ENCODE measurements at regions not wholly inside any gene's neighbourhood (a gene's known extent, or its start where the extent isn't known, plus 50 kb on each side); places are given as distances from the start of the nearest gene placed in this dataset.

DNA sequence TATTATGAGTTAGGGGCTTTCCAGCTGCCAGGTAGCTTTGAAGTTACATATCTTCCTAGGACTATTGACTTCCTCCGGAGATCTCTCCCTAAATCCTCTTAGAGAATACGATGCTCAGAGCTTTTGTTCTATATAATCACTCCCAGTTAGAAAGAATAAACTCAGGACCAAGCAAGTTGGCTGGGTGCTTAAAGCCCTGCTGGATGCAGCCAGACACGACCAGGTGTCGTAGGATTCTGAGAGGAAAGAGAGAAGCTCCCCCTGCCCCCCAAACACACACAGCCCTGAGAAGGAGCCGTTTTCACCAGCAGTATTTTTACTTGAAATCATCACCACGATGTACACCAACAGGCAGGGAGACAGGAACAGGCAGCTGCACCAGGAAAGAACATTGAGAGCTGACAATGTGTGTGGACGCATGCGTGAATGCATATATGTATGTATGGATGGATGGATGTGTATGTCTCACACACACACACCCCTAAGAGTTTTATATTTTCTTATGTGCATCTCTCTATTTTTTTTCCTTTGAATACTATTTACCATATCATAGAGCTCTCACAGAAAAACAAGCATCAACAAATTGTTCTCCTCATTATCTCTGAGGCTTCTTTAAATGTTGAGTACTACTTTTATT lies 382.6 kb downstream of the EPHA4 start:
- in situ Hi-C loops (cut with MboI; ENCODE audit: low pct_unique_long_range_greater_than_20kb, low sequenced_read_pairs, unreplicated experiment), result no loop called here
- TF ChIP-seq, protein P1, sequence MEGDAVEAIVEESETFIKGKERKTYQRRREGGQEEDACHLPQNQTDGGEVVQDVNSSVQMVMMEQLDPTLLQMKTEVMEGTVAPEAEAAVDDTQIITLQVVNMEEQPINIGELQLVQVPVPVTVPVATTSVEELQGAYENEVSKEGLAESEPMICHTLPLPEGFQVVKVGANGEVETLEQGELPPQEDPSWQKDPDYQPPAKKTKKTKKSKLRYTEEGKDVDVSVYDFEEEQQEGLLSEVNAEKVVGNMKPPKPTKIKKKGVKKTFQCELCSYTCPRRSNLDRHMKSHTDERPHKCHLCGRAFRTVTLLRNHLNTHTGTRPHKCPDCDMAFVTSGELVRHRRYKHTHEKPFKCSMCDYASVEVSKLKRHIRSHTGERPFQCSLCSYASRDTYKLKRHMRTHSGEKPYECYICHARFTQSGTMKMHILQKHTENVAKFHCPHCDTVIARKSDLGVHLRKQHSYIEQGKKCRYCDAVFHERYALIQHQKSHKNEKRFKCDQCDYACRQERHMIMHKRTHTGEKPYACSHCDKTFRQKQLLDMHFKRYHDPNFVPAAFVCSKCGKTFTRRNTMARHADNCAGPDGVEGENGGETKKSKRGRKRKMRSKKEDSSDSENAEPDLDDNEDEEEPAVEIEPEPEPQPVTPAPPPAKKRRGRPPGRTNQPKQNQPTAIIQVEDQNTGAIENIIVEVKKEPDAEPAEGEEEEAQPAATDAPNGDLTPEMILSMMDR (IDR thresholded peaks at IDR 0.05; ENCODE audit: extremely low read depth, insufficient read depth, missing control alignments), result no peak
- no peak for DNase-seq (ENCODE audit: low spot score)

- DNase-seq (ENCODE audit: low spot score), result no peak
- TF ChIP-seq, protein P1 (IDR thresholded peaks at IDR 0.05; ENCODE audit: extremely low read depth, insufficient read depth, missing control alignments), result no peak
- in situ Hi-C loops (cut with MboI; ENCODE audit: low pct_unique_long_range_greater_than_20kb, low sequenced_read_pairs, unreplicated experiment), result no loop called here
Measured at GRCh38 chr2:221195829-221196228, 376.3 kb downstream of the EPHA4 start.

DNA sequence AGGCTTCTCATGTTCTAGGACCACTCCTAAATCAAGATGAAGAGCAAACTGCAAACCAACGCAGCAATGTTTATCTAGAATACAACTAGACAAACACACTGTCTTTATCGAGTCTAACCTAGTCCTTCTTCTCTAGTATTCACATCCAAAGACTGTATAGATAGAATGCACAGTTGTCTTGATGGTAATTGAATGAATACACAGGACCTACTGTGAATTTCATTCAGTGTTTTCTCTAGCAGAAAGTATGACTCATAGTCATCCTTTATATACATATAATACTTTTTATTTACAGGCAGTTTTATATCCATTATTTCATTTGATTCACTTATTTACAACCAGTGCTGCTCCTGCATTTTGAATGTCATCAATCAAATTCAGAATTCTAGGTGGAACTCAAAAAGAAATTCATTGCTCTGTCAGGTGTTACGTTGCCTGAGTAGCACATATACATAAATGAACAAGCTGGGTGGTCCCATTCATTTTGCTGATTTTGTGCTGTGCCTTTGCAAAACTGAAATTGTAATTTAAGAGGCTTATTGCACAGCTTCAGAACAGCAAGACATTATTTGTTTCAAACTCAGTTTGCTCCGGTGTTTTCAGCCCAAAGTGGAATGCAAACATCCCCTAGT lies 374.8 kb downstream of the EPHA4 start:
- in situ Hi-C loops (cut with MboI; ENCODE audit: low pct_unique_long_range_greater_than_20kb, low sequenced_read_pairs, unreplicated experiment), result no loop called here
- no peak for DNase-seq (ENCODE audit: low spot score)
- TF ChIP-seq, protein P1 (IDR thresholded peaks at IDR 0.05; ENCODE audit: extremely low read depth, insufficient read depth, missing control alignments), result no peak

- in situ Hi-C loops (cut with MboI; ENCODE audit: low pct_unique_long_range_greater_than_20kb, low sequenced_read_pairs, unreplicated experiment), result no loop called here
- DNase-seq (ENCODE audit: low spot score), result no peak
- TF ChIP-seq, protein P1 (IDR thresholded peaks at IDR 0.05; ENCODE audit: extremely low read depth, insufficient read depth, missing control alignments), result no peak
Measured at GRCh38 chr2:221198309-221198708, 373.8 kb downstream of the EPHA4 start.

- no peak for DNase-seq (ENCODE audit: low spot score)
- in situ Hi-C loops (cut with MboI; ENCODE audit: low pct_unique_long_range_greater_than_20kb, low sequenced_read_pairs, unreplicated experiment), result no loop called here
- TF ChIP-seq, protein P1 (IDR thresholded peaks at IDR 0.05; ENCODE audit: extremely low read depth, insufficient read depth, missing control alignments), result no peak
Measured at GRCh38 chr2:221200184-221200839, 371.8 kb downstream of the EPHA4 start.

GRCh38 chr2:221202431-221202830 lies 369.7 kb downstream of the EPHA4 start:
- no peak for DNase-seq (ENCODE audit: low spot score)
- TF ChIP-seq, protein P1 (IDR thresholded peaks at IDR 0.05; ENCODE audit: extremely low read depth, insufficient read depth, missing control alignments), result no peak
- in situ Hi-C loops (cut with MboI; ENCODE audit: low pct_unique_long_range_greater_than_20kb, low sequenced_read_pairs, unreplicated experiment), result no loop called here
